NCI-H748 (cell line): ENCODE measurements at regions not wholly inside any gene's neighbourhood (a gene's known extent, or its start where the extent isn't known, plus 50 kb on each side); places are given as distances from the start of the nearest gene placed in this dataset.
A peak's percentile ranks its signal among the peaks of the same experiment; 100 is the strongest.

Source experiments
- DNase-seq: peaks from one replicate; lab custom pipeline; 2025; ENCODE audit not compliant: unreplicated experiment; lab: John Stamatoyannopoulos, UW

DNA sequence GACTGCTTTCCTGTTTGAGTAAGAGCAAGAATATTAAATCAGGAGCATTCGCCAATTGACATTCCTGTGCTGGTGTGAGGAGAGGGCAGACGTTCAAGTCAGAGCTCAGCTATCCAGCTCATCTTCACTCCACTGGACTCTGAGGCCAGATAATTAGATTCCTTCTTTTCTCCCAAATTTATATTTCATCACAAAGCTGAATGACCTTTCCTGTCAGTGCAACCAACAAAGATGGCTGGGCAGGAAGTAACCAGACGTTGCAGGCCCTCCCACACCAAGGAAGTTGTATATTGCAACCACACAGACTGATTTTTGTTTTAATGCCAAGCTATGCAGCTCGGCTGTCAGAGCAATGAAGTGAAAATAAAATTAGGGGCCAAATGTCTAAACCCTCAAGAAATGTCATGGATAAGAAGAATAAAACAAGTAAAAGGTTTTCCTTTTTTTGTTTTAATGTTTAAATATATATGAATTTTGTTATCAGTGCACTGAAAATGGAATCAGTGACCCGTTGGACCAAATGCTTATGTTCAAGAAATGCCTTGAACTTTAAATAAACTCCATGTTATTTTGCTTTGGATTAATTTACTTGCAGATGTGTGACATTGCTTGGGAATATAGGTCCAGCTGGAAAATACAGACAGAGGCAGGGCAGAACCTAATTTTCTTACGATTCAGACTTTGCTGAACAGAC is 578.9 kb upstream of the FAT1 start:
- DNase-seq, result no peak

DNA sequence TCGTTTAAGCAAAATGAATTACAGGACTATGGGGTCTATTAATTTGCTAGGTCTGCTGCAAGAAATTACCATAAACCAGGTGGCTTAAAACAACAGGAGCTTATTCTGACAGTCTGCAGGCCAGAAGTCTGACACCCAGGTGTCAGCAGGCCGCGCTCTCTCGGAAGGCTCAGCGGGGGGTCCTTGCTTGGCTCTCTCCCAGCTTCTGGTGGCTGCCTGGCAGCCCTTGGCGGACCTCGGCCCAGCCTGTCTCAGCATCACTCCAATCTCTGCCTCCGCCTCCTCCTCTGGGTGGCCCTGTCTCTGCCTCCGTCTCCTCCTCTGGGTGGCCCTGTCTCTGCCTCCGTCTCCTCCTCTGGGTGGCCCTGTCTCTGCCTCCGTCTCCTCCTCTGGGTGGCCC is 580.5 kb upstream of the FAT1 start:
- no peak for DNase-seq

DNA sequence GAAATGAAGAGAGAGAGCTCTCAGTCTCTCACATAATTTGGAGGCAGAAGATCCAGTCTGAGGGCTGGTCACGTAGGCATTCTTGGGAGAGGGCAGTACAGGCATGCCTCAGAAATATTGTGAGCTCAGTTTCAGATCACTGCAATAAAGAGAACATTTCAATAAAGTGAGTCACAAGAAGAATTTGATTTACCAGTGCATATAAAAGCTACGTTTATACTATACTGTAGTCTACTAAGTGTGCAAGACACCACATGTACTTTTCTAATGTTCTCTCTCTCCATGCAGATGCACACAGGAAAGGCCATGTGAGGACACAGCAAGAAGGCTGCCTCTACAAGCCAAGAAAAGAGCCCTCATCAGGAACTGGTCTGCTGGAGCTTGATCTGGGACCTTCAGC is 583.5 kb upstream of the FAT1 start:
- DNase-seq, result no peak

DNA sequence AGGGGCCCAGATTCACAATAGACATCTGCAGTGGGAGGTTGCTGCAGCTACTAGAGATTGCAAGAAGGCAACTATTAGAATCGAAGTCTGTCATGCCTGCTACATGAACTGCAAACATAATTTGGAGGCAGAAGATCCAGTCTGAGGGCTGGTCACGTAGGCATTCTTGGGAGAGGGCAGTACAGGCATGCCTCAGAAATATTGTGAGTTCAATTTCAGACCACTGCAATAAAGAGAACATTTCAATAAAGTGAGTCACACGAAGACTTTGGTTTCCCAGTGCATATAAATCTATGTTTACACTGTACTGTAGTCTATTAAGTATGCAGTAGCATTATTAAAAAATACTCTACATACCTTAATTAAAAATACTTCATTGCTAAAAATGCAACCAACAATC is 585.8 kb upstream of the FAT1 start:
- no peak for DNase-seq

DNA sequence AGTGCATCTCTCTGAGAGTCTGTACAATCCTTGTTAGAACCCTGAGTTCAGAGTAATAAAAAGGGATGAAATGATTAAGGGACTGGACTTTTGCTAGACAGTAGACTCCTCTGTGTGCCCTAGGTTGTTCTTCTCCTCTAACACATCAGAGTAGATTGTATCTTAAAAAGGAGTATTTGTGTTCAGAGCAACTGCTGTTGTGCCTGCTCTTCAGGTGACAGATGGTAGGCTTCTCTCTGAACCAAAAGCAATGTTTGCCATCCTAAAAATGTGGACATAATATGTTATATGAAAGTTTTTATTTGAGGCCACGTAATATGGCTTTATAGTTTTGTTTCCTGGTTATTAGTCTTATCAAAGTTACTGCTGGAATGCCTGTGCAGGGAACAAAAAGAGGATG is 588.6 kb upstream of the FAT1 start:
- no peak for DNase-seq

DNA sequence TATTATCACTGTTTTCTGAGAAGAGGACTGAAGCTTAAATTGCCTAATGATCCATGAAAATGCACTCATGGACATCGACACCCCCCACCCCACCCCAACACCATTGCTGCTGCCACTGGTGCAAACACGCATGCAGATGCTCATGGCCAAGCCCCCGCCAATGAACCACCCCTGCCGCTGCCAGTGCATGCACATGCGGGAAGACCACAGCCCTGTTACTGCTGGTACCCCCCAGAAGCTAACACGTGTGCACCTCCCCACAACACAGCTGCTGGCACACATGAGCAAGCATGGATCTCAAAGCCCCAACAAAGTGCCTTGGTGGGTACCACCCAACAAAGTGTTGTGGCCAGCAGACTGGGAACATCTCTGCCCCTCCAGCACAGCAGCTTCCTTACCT is 594.1 kb upstream of the FAT1 start:
- DNase-seq, result no peak

DNA sequence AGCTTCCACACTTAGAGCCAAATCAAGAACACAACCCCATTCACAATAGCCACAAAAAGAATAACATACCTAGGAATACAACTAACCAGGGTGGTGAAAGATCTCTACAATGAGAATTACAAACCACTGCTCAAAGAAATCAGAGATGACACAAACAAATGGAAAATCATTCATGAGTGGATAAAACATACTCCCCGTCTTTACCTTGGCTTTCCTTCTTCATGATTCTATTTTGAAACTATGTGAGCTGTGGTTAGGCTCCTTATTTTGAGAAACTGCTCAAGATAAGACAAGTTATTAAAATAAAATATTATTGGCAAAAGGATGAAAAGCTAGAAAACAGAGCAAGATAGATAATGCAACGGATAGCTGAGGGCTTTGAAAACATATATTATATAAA is 598.1 kb upstream of the FAT1 start:
- no peak for DNase-seq

DNA sequence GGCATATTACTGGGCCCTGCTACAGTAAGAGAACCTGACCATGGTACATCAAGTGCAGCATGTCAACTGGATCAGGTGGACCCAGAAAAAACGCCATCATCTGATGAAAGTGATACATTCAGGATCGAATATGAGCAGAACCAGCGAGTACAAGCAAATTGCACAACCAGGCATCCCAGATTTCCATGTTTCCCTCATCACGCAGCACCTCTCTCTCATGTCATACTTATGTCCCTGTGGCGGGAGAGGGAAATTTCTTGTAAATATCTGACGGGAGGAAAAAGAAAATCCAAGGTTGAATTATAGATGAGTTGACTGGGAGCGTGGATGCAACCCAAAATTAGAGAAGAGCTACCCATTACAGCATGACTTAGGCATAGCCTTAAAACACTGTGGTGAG is 608.5 kb upstream of the FAT1 start:
- DNase-seq, result no peak

DNA sequence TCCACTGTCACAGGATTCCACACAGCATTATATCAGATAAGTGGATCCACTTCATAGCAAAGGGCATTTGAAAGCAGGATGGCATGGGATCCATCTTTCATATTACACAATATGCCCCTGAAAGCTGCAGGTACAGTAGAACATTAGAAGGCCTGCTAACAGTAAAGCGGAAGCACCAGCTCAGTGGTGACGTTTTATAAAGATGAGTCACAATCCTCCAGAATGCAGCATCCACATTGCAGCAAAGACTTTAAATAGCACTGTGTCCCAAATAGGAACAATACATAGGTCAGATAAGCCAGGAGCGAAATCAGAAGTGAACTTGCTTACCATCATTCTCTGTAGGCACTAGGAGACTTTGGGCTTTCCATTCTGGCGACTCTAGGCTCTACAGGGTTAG is 609.5 kb upstream of the FAT1 start:
- DNase-seq, result no peak

DNA sequence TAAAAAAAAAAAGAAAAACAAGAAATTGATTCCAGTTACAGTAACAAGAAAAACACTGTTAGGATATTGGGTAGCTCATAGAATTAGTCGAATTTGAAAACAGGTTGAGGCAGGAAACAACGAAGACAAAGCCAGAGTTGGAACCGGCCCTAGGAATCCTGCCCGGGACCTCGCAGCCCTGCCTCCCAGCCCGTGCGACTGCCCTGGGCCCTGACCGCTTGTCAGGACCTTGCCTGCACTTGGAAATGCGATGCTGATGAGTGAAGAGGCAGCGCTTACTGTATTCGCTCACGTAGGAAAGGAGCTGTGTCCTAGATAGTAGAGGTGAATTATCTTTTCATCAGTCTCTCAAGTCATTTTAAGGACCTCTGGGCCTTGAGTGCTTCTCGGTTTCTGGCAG is 611.7 kb upstream of the FAT1 start:
- DNase-seq, result no peak

DNA sequence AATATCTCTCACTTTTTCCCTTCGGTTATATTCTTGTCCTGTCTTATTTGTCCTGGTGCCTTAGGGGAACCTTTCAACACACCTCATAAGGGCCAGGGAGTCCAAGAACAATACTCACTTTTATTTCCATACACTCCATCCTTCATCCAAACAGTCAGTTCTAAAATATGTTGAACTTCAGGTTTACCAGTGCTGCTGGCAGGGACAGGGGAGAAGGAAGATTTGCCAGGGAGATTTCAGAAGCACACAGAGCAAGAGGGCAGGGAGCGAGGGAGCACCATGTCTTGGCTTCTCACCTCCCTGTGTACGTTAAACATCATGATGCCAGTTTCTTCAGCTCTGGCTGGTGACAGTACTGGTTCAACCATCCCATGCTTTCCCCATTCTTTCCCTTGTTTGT is 631.1 kb upstream of the FAT1 start:
- DNase-seq, result no peak

DNA sequence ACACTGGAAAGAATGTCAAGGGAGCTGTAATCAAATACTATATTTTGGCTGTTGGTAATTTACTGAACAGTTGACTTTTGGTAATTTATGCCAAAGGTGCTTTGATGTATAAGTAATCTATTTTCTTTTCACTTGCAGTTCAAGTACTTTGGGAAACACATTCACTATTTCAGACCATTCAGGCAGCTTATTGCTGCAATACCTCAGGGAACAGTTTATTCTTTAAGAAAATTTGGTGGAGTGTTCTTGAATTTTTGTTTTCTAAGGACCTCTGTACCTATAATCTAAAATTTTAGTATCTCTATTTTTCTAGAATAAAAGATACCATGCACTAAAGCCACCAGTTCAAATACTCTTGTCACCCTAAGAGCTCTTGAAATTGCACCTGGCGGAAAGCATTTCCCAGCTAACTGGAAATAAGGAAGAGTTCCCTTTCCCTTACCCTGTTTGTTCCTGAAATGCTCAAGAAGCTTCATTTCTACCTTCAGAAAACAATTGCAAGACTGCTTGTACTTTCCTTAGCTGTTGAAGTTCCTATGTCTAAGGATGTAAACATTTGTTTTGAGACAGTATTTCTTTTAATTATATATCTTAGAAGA is 633.5 kb upstream of the FAT1 start:
- DNase-seq, result no peak

DNA sequence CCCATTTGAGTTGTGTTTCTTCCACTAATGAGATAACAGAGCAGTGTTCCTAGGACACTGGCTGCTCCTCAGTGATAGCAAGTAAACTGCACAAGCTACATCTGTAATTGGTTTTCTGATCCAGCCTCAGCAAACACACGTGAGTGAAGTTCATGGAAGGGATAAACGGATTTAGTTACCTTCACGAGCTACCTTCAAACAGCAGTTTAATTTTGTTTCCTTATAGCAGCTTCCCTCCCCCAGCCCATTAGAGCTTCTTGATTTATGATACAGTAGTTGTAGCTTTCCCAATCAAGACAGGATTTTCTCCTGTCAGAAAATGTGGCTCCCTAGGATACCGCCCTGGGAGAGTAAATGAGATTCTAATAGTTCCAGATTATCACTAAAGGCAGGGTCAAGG is 634.2 kb upstream of the FAT1 start:
- no peak for DNase-seq

DNA sequence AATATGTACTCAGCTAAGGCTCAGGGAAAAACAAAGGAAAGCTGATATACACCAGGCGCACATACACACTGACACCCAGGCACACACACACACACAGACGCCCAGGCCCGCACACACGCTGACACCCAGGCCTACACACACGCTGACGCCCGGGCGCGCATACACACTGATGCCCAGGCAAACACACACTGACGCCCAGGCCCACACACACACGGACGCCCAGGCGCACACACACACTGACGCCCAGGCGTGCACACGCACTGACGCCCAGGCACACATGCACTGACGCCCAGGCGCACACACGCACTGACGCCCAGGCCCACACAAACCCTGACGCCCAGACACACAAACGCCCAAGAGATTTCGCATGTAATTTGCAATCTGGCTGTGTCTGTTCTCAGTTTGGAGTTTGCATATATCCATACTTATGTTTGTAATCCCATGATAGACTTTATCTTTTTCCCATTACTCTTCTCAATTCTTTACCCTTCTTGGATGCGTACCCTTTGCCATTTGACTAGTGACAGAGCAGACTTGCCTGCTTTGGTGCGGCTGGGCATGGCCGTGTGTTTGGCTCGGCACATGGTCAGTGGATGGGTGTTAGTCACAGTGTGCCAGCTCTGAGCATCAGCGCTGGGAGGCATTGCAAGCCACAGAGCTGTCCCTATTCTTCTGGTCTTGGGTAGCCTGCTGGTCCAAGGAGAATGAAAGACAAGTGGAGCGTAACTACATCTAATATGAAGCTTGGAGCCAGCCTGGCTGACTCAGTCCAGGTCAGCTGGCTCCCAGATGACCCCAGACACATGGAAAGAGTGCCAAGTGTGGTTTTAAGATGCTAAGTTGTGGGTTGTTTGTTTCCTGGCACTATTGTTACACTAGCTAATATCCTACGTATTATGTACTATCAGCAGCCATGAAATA is 632.4 kb upstream of the ZFP42 start:
- DNase-seq, result no peak

DNA sequence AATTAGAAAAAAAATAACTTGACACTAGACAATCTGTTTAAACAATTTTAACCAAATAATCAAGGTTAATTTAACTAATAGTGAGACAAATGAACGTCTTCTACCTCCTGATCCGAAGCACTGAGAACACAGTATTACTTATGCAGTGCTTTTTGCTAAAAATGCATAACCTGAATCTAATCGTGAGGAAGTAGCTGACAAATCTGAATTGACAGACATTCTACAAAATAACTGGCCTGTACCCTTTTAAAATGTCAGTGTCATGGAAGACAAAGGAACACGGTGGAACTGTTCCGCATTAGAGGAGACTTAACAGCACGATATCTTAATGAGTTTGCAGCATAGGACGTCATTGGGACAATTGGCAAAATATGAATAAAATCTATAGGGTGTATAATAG is 631.2 kb upstream of the ZFP42 start:
- DNase-seq, result no peak

DNA sequence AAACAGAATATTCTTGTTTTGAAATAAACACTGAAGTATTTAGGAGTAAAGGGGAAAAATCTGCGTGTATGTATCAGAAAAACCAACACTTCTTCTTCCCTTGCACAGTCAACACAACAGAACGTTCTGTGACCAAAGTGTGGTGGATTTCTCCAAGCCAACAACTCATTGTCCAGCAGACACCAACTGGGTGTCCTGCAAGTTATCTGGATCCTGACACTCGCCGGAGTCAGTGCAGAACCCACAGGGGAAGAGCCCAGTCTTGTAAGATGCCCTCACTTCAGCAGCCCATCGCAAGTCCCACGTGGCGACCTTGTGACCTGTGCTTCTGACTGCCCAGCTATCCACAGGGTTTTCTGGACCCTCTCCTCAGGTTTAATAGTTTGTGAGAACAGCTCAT is 630.7 kb upstream of the ZFP42 start:
- no peak for DNase-seq

DNA sequence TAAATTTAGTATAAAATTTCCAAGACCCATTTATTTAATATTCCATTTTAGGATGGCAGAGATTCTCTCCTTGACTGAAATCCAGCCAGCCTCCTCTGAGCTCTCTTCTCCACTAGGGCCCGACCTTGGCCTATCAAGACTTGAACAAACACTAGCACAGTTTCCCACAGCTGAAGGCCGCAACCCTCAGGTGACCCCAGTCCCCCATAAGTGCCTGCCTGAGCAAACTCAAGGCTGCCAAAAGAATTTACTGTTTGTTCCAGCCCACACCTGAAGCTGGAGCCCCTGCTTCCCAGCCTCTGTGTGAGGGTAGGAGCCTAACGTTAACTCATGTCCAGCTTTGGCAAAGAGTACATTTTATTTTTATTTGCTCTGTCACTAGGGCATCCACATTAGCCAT is 629.0 kb upstream of the ZFP42 start:
- DNase-seq, result no peak

DNA sequence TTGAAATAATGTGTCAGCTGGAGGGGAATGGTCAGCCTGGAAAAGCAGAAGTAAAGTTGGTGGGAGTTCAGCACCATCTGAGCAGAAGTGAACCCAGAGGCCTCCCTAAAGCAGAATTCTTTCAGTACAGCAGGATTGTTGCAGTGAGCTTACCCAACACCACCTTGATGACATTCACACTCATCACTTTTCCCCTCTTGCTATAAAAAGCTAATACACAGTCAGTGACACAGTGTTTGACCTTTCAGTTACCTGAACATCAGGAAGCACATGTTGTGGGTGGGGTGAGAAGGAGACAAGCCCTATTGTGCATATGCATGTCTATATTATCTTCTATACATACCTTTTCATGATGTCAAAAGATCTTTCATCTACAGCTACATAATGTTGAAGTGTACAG is 624.7 kb upstream of the ZFP42 start:
- DNase-seq, result no peak

DNA sequence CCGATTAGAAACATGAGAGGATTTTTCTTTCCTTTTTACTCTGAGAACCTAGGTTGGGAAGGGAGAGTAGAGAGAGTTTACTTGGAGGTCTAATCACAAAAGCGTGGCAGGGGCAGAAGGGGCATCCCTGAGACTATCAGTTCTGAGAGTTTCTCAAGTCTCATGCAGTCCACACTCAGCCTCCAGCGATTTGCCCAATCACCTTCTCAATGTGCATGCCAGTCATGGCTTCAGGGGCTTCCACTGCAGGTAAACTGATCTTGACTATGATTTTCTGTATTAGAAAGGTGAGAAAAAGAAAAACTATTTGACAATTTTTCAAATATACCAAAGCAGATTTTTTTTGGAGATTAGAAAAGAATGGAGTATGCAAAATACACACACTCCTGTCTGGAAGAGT is 617.1 kb upstream of the ZFP42 start:
- DNase-seq, result no peak

DNA sequence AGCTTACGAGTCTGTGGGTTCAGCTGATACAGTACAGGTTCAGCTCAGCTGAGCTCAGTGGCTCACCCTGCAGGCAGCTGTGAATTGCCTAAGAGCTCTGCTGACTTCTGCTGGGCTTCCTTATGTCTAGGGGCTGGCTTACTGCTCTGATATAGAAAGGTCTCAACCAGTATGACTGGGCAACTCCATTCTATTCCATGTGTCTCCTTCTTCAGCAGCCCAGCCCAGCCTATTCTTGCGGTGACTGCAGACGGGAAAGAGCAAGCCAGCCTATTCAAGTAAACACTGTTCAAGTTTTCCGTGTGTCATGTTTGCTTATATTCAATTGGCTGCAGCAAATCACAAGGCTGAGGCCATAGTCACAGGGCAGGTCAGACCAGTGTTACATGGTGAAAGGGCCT is 615.4 kb upstream of the ZFP42 start:
- DNase-seq, result peak; percentile 10

DNA sequence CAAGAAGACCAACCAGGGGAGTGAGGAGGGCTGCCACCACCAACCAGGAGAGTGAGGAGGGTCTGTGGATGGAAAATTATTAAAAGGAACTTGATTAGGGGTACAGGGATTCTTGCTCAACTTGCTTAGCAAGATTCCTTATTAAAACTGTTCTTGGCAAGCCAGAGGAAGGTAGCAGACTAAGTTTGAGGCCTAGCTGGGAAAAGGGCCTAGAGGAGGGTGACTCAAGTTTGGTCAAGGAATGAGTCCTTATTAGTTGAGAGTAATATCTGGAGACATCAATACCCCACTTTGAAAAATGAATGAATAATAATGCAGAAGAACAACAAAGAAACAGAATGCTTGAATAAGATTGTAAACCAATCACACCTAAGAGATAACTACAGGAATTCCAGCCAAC is 612.4 kb upstream of the ZFP42 start:
- DNase-seq, result no peak

DNA sequence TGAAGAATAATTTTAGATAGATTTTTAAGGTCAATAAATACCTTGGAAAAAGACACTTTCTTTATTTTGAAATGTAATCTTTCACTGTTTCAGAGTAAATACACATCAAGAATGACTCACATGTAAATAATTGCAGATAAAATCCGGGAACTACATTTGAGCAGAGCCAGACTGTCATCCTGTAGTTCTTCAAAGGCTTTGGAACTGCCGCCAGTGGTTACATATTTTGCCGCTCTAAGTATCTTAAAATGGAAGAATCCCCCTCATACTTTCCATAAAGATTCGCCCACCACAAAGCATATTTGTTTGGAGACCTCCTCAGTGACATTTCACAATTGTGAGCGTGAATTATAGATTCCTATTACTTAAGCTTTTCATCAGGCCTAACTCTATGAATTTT is 607.8 kb upstream of the ZFP42 start:
- no peak for DNase-seq
